ENCODE measurements at regions not wholly inside any gene's neighbourhood (a gene's known extent, or its start where the extent isn't known, plus 50 kb on each side); places are given as distances from the start of the nearest gene placed in this dataset.

DNA sequence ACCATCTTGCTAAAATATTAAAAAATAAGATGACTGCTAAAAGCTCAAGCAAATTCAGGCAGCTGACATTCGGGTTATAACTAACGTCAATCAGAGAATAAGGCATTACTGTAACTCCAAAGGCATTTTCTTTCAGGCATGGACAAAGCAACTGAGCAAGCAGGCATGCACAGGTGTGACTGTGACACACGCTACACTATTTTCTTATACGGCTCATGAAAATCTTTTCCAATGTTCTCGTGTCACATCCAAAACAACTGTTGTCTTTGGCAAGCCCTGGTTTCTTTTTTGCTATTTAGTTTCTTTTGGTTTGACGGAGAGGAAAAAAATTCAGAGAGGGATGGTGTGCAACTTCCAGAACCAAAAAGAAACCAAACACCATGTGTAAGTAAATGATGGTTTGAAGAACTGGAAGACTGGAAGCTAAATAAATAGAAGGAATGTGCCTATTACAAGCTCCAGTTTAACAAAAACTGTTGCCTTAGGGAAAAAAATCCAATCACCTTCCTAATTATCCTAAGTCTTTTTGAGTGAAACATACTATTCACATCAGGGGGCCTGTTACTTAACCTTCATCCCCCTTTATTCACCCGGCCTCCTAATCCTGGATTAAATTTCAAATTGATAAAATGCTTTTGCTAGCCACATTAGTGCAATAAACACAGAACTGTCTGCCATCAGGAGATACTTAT lies 277.6 kb downstream of the PSAT1 start:
- no peaks in the 10 kb centered on the region for H3K4me1 ChIP-seq
- 0 out of 2 replicates have a peak, but pooled peaks cover 3% of the 10 kb centered on the region for H3K27me3 ChIP-seq
- no peaks in the 10 kb centered on the region for H3K9me3 ChIP-seq (replicated peaks)
- no peak overlapping the region for H3K4me3 ChIP-seq
- no peak overlapping the region for H3K27ac ChIP-seq
- no peaks in the 10 kb centered on the region for H3K36me3 ChIP-seq
- DNase-seq = no peak

DNA sequence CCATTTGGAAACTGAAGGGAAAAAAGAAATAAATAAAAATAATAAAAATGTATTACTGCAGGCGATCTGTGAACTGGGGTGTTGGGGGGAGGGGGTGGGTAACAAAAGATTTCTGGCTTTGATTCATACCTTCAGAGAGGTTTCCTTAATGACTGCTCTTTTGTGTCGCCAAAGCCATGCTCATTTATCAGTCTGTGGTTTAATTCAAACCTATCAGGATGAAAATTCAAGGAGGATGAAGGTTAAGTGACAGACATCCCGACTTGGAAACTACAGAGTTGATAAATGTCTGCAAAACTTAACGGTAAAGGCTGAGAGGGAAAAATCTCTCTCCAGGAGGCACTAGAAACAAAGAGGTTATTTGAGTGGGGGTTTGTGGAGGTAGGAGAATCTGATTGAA lies 278.2 kb downstream of the PSAT1 start:
- H3K27me3 ChIP-seq = 0 out of 2 replicates have a peak, but pooled peaks cover 3% of the 10 kb centered on the region
- H3K36me3 ChIP-seq = no peaks in the 10 kb centered on the region
- H3K4me3 ChIP-seq = no peak overlapping the region
- H3K27ac ChIP-seq = no peak overlapping the region
- no peaks in the 10 kb centered on the region for H3K4me1 ChIP-seq
- H3K9me3 ChIP-seq (replicated peaks) = no peaks in the 10 kb centered on the region
- DNase-seq = no peak

DNA sequence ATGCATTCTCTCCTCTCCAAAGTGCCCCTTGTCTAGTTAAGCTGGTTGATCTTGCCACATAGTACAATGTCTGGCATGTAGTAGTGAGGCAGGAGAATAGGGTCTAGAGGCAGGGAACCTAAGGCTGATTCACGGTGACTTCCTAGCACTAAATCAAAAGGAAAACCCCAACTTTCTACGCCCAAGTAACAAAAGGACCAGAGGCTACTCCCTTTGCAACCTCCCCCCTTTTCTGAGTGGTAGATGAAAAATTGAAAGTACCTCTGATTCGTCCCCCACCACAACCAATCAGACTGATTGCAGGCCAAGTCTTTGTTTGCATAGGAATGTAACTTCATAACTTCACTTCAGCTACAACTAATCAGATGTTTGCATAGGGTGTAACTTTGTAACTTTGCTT lies 278.8 kb downstream of the PSAT1 start:
- H3K4me3 ChIP-seq = no peak overlapping the region

DNA sequence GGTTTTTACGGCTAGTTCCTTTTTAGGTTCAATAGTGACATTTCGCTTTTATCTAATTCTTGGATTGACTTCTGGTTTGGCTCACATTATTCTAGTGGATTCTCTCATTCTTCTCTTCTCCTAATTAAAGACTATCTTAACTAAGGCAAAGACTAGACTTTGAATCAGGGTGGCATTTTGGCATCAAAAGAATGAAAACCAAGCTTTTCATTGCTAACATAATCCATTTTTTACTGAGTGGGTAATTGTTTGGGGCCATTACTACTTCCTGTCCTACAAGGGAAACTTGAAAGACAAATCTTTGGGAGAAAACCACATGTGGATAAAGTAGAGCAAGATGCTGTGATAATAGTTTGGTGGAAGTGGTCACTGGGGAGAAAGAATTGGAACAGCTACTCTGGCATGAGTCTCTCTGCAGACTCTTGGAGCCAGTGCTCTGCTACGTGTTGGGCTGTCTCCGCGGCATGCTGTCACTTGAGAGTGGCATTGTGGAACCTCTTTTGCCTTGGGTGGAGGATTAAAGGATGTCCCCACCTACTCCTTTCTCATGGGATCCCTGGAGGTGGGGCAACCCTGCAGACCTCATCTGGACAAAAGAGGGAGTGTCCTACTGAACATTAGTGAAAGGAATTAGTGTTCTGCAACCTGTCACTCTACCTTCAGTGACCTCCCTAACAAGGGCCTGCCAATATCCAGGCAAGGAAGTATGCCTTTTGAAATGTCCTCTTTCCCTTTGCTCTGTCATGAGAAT lies 280.4 kb downstream of the PSAT1 start:
- Histone ChIP-seq H3K27ac (no peak overlapping the region), H3K4me1 (no peaks in the 10 kb centered on the region), H3K4me3 (no peak overlapping the region), H3K27me3 (0 out of 2 replicates have a peak, but pooled peaks cover 3% of the 10 kb centered on the region), H3K9me3 (replicated peaks) (no peaks in the 10 kb centered on the region), H3K36me3 (no peaks in the 10 kb centered on the region)
- no peak for DNase-seq

More for the DNA sequence above, 278.8 kb downstream of the PSAT1 start:
- no peak for DNase-seq
- H3K9me3 ChIP-seq (replicated peaks) = no peaks in the 10 kb centered on the region
- no peaks in the 10 kb centered on the region for H3K4me1 ChIP-seq
- H3K27me3 ChIP-seq = 0 out of 2 replicates have a peak, but pooled peaks cover 3% of the 10 kb centered on the region
- H3K27ac ChIP-seq = no peak overlapping the region
- H3K36me3 ChIP-seq = no peaks in the 10 kb centered on the region

DNA sequence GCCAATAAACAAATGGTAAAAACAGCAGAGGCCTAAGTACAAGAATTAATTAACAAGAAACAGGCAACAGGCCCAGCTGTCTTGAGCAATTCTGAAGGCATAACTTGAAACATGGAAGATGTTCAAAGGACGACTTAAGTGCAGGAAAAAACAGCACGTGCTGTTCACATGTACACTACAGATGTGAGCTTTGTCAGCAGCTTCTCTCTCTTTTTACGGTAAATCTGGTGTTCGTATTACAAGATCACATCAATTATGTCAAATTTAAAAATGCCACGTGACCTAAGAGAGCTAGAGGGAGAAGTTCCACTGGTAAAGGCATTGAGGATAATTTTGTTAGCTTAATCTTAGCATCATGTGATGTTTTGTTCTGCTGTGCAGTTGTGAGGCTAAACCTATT lies 281.1 kb downstream of the PSAT1 start:
- H3K36me3 ChIP-seq = no peaks in the 10 kb centered on the region
- no peak overlapping the region for H3K27ac ChIP-seq
- no peaks in the 10 kb centered on the region for H3K9me3 ChIP-seq (replicated peaks)
- no peak overlapping the region for H3K4me3 ChIP-seq
- H3K27me3 ChIP-seq = 0 out of 2 replicates have a peak, but pooled peaks cover 3% of the 10 kb centered on the region
- no peaks in the 10 kb centered on the region for H3K4me1 ChIP-seq
- DNase-seq = no peak

DNA sequence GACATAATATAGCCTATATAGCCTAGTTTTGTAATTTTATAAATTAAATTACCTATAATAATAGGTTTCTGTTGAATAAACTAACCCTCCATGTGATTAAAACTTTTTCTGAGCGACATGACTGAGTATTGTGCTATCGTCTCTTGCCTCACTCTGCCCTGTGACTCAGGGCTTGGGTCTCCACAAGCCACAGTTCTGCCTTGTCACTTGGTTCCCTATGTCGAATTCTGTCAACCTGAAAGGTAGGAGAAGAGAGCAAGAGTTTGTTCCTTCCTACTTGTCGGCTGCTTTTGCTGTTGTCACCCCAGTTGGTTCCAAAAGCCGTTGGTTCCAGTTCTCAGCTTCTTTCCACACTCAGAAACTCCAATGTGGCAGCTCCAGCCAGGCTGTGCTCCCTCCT lies 285.9 kb downstream of the PSAT1 start:
- Histone ChIP-seq H3K27me3 (0 out of 2 replicates have a peak, but pooled peaks cover 3% of the 10 kb centered on the region), H3K27ac (no peak overlapping the region), H3K4me1 (no peaks in the 10 kb centered on the region), H3K36me3 (no peaks in the 10 kb centered on the region), H3K9me3 (replicated peaks) (no peaks in the 10 kb centered on the region), H3K4me3 (no peak overlapping the region)
- no peak for DNase-seq

DNA sequence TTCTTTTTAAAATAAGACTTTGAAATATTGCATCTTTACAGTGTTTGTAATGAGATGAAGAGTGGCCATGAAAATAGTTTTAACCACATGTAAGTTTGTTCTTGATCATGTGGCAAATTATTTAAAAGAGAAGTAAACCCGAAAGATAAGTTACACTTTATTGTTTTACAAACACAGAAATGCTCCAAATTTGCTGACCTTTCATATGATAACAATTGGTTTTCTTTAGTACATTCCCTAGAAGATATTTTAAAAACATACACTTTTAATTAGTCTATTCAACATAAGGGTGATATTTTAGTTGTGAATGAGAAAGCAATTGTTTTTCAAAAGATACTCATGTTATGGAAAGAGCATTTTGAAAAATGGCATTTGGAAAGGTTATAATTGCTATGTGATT lies 287.7 kb downstream of the PSAT1 start:
- Histone ChIP-seq H3K36me3 (no peaks in the 10 kb centered on the region), H3K27me3 (no peaks in the 10 kb centered on the region), H3K27ac (no peak overlapping the region), H3K4me1 (no peaks in the 10 kb centered on the region), H3K4me3 (no peak overlapping the region), H3K9me3 (replicated peaks) (no peaks in the 10 kb centered on the region)
- DNase-seq = no peak

DNA sequence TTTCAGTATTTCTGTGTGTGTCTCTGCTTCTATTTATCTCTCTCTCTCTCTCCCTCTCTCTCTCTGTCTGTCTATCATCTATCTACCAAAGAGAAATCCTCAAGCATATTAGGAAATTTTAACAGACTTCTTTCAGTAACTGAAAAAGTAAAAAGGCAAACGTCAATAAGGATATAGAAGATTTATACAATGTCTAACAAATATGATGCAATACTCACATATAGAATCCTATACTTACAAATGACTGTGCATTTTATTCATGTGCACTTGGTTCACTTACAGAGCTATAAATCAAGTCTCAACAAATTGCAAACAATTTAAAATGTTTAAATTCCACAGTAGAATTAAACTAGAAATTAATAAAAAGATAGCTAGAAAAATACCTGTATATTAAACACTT lies 289.0 kb downstream of the PSAT1 start:
- H3K9me3 ChIP-seq (replicated peaks) = no peaks in the 10 kb centered on the region
- no peaks in the 10 kb centered on the region for H3K4me1 ChIP-seq
- H3K36me3 ChIP-seq = no peaks in the 10 kb centered on the region
- H3K4me3 ChIP-seq = no peak overlapping the region
- DNase-seq = no peak
- H3K27ac ChIP-seq = no peak overlapping the region
- H3K27me3 ChIP-seq = no peaks in the 10 kb centered on the region

DNA sequence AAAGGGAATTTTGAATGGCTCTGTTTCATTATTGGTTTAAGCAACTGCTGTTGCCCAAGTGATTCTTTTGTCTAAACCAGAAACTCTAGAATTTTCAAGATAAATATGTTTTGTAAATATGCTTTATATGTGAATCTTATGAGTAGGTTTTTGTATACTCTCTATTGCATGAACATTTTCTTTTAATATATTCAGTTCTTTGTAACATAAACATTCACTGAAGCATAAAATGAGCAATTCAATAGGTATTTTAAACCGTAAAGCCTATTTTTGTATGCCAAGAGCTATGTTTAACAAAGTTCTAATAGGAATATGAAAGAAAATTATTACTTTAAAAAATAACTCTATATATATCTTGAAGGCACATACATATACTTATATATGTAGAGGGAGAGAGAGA lies 293.1 kb downstream of the PSAT1 start:
- H3K27me3 ChIP-seq = no peaks in the 10 kb centered on the region

DNA sequence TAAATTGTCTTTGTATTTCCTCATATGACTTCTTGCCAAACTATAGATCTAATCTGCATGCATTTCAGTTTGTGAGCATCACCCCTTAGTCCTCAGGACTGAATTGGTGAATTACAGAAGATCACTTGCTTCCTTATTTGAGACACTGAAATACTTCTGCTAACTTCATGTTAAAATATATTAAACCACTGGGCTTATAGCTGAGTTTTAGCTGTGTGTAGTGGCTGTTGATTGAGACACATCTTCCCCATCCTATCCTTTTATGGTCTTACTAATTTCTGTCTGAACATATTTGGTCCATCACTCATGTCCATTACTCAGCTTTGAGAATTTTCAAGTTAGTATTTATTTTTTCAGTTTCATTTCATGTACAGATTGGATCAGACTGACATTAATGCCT lies 295.9 kb downstream of the PSAT1 start:
- no peak for DNase-seq
- H3K27ac ChIP-seq = no peak overlapping the region
- H3K9me3 ChIP-seq (replicated peaks) = no peaks in the 10 kb centered on the region
- no peak overlapping the region for H3K4me3 ChIP-seq
- H3K4me1 ChIP-seq = no peaks in the 10 kb centered on the region; the same call in 1 of the 2 replicates
- H3K27me3 ChIP-seq = no peaks in the 10 kb centered on the region
- no peaks in the 10 kb centered on the region for H3K36me3 ChIP-seq

More for the DNA sequence above, 293.1 kb downstream of the PSAT1 start:
- H3K36me3 ChIP-seq = no peaks in the 10 kb centered on the region
- H3K4me1 ChIP-seq = no peaks in the 10 kb centered on the region
- H3K27ac ChIP-seq = no peak overlapping the region
- DNase-seq = no peak
- no peaks in the 10 kb centered on the region for H3K9me3 ChIP-seq (replicated peaks)
- H3K4me3 ChIP-seq = no peak overlapping the region

DNA sequence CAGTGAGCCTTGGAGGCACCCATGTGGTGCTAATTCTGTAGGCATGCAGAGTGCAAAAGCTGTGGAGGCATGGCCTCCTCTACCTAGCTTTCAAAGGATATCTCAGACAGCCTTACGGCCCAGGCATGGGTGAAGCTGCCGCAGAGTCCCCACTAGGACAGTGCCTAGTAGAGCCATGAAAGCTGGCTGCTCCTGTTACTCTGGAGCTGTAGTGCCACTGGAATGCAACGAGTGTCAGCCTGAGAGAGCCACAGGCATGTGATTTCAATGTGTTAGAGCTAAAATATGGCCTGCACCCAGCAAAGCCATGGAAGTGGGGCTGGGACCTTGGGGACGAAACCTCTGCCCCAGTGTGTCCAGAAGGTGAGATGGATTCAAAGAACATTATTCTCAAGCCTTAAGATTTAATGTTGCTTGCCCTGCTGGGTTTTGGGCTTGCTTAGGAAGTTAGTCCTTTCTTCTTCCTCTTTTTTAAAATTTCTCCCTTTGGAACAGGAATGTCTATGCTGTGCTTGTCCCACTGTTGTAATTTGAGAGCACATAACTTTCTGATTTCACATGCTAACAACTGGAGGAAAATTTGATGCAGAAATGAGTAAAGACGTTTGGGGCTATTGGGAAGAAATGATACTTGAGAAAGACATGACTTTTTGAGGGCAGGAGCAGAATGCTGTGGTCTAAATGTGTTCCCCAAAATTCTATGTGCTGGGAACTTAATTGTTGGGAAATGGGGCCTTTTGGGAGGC lies 298.4 kb downstream of the PSAT1 start:
- Histone ChIP-seq H3K27me3 (no peaks in the 10 kb centered on the region), H3K27ac (no peak overlapping the region), H3K4me3 (no peak overlapping the region), H3K4me1 (no peaks in the 10 kb centered on the region; the same call in 1 of the 2 replicates), H3K36me3 (no peaks in the 10 kb centered on the region), H3K9me3 (replicated peaks) (no peaks in the 10 kb centered on the region)
- DNase-seq = no peak

DNA sequence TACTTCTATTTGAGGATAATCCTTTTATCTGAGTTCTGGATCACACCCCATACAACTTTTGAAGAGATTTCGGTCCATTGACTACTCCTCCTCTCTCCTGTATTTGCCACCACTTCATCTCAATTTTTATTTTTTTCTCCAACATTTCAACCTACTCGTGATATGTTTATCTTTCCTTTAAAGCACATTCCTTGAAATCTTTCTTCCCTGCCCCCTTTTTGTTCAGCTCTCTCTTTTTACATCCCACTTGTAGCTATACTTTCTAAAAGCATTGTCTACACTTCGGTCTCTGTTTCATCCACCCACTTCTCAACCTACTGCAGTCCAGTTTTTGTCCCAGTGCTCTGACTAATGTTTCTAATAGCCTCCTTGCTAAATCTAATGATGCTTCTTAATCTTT lies 299.4 kb downstream of the PSAT1 start:
- no peaks in the 10 kb centered on the region; the same call in 1 of the 2 replicates for H3K4me1 ChIP-seq
- no peak overlapping the region for H3K27ac ChIP-seq
- no peak for DNase-seq
- no peaks in the 10 kb centered on the region for H3K9me3 ChIP-seq (replicated peaks)
- H3K27me3 ChIP-seq = no peaks in the 10 kb centered on the region
- H3K36me3 ChIP-seq = no peaks in the 10 kb centered on the region
- no peak overlapping the region for H3K4me3 ChIP-seq

DNA sequence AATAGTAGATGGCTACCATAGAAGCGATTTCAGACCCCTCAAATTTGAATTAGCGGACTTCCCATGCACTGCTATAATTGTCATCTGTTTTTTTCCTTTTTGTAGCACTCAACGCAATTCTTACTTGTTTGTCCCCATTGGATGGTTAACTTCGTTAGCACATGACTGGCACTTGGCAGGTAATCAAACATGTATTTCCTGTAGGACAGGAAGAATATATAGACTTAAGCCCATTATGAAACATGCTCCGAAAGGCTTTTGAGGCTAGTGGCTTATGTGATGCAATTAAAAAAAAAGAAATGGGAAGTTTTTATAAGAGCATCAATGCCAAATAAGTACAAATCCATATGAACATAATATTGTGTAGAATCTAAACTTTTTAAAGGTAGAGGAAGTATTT lies 301.2 kb downstream of the PSAT1 start:
- Histone ChIP-seq H3K36me3 (no peaks in the 10 kb centered on the region), H3K9me3 (replicated peaks) (no peaks in the 10 kb centered on the region), H3K4me1 (peaks cover 9% of the 10 kb centered on the region; the same call in 1 of the 2 replicates), H3K27me3 (no peaks in the 10 kb centered on the region), H3K4me3 (no peak overlapping the region), H3K27ac (no peak overlapping the region)
- DNase-seq = no peak

DNA sequence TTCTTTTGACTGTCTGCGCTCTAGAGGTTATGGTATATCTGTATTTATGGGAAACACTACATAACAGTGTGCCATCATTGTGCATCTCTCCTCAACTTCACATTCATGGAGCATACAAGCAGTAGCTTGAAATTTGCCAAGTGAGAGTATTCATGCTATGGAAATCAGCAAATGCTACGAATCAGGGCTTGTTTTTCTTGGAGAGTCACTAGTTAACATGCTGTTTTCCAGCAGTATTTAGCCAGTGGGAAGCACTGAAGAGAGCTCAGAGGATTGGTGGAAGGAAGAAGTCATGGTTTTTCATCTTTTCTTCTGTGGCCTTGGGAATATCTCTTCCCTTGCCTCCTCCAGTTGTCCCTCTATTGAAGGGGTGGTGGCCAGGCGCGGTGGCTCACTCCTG lies 303.0 kb downstream of the PSAT1 start:
- H3K4me1 ChIP-seq = peaks cover 16% of the 10 kb centered on the region

More for the DNA sequence above, 303.0 kb downstream of the PSAT1 start:
- no peak for DNase-seq
- Histone ChIP-seq H3K36me3 (no peaks in the 10 kb centered on the region), H3K27me3 (no peaks in the 10 kb centered on the region), H3K9me3 (replicated peaks) (no peaks in the 10 kb centered on the region), H3K27ac (no peak overlapping the region), H3K4me3 (no peak overlapping the region)
